H54 (cell line): ENCODE measurements at regions not wholly inside any gene's neighbourhood (a gene's known extent, or its start where the extent isn't known, plus 50 kb on each side); places are given as distances from the start of the nearest gene placed in this dataset.
"Not testable (repeated sequence)": the region's sequence is repeated elsewhere in the genome, so short reads cannot be mapped to it uniquely, and the experiment has no call there.

Experiments used
- DNase-seq: peaks from one replicate; pipeline ENCODE4 v3.0.0; 2011; ENCODE audit warnings: low spot score, mixed read lengths; ENCODE audit not compliant: insufficient read length
- FAIRE-seq: peaks from 3 replicates; lab custom pipeline; 2011; peaks lifted over from hg19 to GRCh38; lab: Jason Lieb, UNC
- POLR2A ChIP-seq: IDR thresholded peaks from 2 replicates; pipeline ENCODE4 v1.6.1; 2011; ENCODE audit warnings: low read depth, mild to moderate bottlenecking, low read length

- TF ChIP-seq POLR2A = no peak
- FAIRE-seq = no peak
- DNase-seq = no peak
Observed at GRCh38 chr5:23451156-23451555, 56.3 kb upstream of the PRDM9 start.

- FAIRE-seq (no peak), DNase-seq (no peak)
- TF ChIP-seq POLR2A = no peak
Observed at GRCh38 chr5:23450187-23450586, 57.2 kb upstream of the PRDM9 start.

GRCh38 chr5:23448627-23449026, 58.8 kb upstream of the PRDM9 start:
- DNase-seq (no peak), FAIRE-seq (no peak)
- no peak for TF ChIP-seq POLR2A

GRCh38 chr5:23446424-23446823, 61.0 kb upstream of the PRDM9 start:
- TF ChIP-seq POLR2A = no peak
- DNase-seq (no peak), FAIRE-seq (no peak)

GRCh38 chr5:23445573-23445972, 61.8 kb upstream of the PRDM9 start:
- FAIRE-seq (peak; percentile 48), DNase-seq (no peak)
- TF ChIP-seq POLR2A = no peak

- no peak for TF ChIP-seq POLR2A
- no peak for DNase-seq
- no peak for FAIRE-seq
Observed at GRCh38 chr5:23440703-23441102, 66.7 kb upstream of the PRDM9 start.

- TF ChIP-seq POLR2A = no peak
- FAIRE-seq = peak; percentile 36
- DNase-seq = no peak
Observed at GRCh38 chr5:23437011-23437410, 70.4 kb upstream of the PRDM9 start.

- FAIRE-seq = peak; percentile 71
- DNase-seq = no peak
- TF ChIP-seq POLR2A = no peak
Observed at GRCh38 chr5:23433534-23434315, 73.7 kb upstream of the PRDM9 start.

- TF ChIP-seq POLR2A = no peak
- DNase-seq (no peak), FAIRE-seq (no peak)
Observed at GRCh38 chr5:23428705-23429104, 78.7 kb upstream of the PRDM9 start.

GRCh38 chr5:23420214-23420613, 87.2 kb upstream of the PRDM9 start:
- not testable (repeated sequence) for FAIRE-seq

GRCh38 chr5:23419115-23419514, 88.3 kb upstream of the PRDM9 start:
- DNase-seq = peak; percentile 7
- no peak for TF ChIP-seq POLR2A
- peak; percentile 30 for FAIRE-seq

More at GRCh38 chr5:23420214-23420613, 87.2 kb upstream of the PRDM9 start:
- not testable (repeated sequence) for DNase-seq

- no peak for TF ChIP-seq POLR2A
- no peak for DNase-seq
- FAIRE-seq = no peak
Observed at GRCh38 chr5:23412515-23412914, 94.9 kb upstream of the PRDM9 start.

- TF ChIP-seq POLR2A = no peak
- FAIRE-seq (no peak), DNase-seq (no peak)
Observed at GRCh38 chr5:23411994-23412393, 95.4 kb upstream of the PRDM9 start.

- DNase-seq = no peak
- FAIRE-seq = no peak
- no peak for TF ChIP-seq POLR2A
Observed at GRCh38 chr5:23411200-23411599, 96.2 kb upstream of the PRDM9 start.

- FAIRE-seq, DNase-seq: not testable (repeated sequence)
Observed at GRCh38 chr5:23410775-23411174, 96.6 kb upstream of the PRDM9 start.
